ENCODE measurements at regions not wholly inside any gene's neighbourhood (a gene's known extent, or its start where the extent isn't known, plus 50 kb on each side); places are given as distances from the start of the nearest gene placed in this dataset.

DNA sequence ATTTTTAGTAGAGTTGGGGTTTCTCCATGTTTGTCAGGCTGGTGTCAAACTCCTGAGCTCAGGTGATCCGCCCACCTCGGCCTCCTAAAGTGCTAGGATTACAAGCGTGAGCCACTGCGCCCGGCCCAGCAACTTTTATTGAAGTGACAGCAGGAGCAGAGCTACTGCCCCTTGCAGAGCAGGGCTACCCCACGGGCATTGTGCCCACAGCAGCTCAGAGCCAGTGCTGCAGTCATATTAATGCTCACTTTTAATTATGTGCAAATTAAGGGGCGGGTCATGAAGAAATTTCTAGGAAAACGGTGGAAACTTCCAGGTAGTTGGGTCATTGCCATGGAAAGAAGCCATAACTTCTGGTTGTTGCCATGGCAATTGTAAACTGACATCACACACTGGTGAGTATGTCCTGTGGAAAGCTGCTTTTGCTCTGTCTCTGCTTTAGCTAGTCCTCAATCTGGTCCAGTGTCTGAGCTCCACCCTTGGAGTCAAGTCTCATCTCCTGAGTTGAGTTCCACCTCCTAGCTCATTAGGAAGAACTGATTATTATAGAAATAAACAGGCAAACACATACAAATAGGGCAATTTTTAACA lies 127.3 kb upstream of the ADGRL4 start:
- Histone ChIP-seq H3K9me3 (ENCODE audit: control insufficient read depth, low read depth, low read length) (peaks cover 4% of the 10 kb centered on the region), H3K4me1 (ENCODE audit: control insufficient read depth, low read depth, low read length) (no peaks in the 10 kb centered on the region), H3K27ac (ENCODE audit: low read length) (no peak overlapping the region), H3K4me3 (ENCODE audit: low read length) (no peak overlapping the region), H3K27me3 (ENCODE audit: control insufficient read depth, insufficient read depth, low read length) (no peaks in the 10 kb centered on the region), H3K36me3 (ENCODE audit: control insufficient read depth, low read depth, low read length) (no peaks in the 10 kb centered on the region), H3K9ac (ENCODE audit: low read length) (no peak overlapping the region)

DNA sequence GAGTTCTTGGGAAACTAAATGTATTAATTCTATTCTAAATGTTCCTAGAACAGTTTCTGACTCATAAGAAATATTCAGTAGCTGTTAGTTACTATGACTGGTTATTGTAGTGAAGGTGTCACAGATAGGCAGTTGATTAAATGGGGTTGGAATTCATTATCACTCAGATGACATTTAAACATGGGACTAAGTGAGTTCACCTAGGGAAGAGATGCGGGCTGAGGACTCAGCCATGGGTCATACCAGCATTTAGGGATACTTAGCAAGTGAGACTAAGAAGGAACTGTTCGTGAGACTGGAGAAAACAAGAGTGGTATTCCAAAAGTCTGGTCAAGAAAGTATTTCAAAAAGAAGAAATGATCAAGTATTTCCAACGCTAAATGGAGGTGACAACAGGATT lies 125.1 kb upstream of the ADGRL4 start:
- no peaks in the 10 kb centered on the region for H3K4me1 ChIP-seq (ENCODE audit: control insufficient read depth, low read depth, low read length)
- H3K9me3 ChIP-seq (ENCODE audit: control insufficient read depth, low read depth, low read length), result no peaks in the 10 kb centered on the region
- H3K9ac ChIP-seq (ENCODE audit: low read length), result no peak overlapping the region
- no peaks in the 10 kb centered on the region for H3K36me3 ChIP-seq (ENCODE audit: control insufficient read depth, low read depth, low read length)
- H3K27me3 ChIP-seq (ENCODE audit: control insufficient read depth, insufficient read depth, low read length), result no peaks in the 10 kb centered on the region
- H3K27ac ChIP-seq (ENCODE audit: low read length), result no peak overlapping the region
- H3K4me3 ChIP-seq (ENCODE audit: low read length), result no peak overlapping the region

DNA sequence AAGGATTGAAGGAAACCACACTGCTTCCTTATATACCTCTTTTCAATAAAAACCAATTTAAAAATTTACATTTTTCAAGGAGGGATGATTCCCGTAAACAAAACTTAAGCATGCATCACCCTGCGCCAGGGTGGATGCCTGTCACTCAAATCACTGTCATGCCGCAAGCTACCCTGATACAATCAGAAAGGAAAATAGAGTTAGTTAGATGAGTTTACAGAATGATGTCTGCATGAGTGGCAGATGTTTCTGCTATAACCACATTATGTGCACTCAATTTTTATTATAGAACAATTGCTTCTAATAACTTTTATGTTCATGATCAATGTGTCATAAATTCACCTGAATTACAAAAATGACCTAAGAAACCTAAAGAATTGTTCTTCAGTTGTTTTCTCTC lies 123.4 kb upstream of the ADGRL4 start:
- H3K4me1 ChIP-seq (ENCODE audit: control insufficient read depth, low read depth, low read length), result no peaks in the 10 kb centered on the region
- no peak overlapping the region for H3K4me3 ChIP-seq (ENCODE audit: low read length)
- H3K9ac ChIP-seq (ENCODE audit: low read length), result no peak overlapping the region
- H3K36me3 ChIP-seq (ENCODE audit: control insufficient read depth, low read depth, low read length), result no peaks in the 10 kb centered on the region
- no peak overlapping the region for H3K27ac ChIP-seq (ENCODE audit: low read length)
- H3K27me3 ChIP-seq (ENCODE audit: control insufficient read depth, insufficient read depth, low read length), result no peaks in the 10 kb centered on the region
- H3K9me3 ChIP-seq (ENCODE audit: control insufficient read depth, low read depth, low read length), result no peaks in the 10 kb centered on the region

DNA sequence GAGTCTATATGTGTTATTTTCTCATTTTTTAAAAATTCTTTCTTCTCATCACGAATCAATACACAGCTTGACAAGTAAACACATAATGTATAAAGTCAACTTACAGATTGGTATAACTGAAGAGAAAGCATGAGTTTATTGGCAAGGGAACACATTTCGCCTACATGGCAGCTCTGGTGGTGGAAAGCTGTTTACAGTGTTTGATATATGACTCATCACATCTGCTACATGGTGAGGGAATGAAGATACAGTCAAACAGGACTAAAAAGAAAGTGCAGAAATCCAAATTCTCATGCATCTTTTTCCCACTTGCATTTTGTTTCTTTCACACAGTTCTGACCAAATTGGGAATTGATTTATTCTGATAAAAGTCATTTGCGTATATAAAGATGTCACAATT lies 122.2 kb upstream of the ADGRL4 start:
- H3K27me3 ChIP-seq (ENCODE audit: control insufficient read depth, insufficient read depth, low read length), result no peaks in the 10 kb centered on the region
- no peak overlapping the region for H3K27ac ChIP-seq (ENCODE audit: low read length)
- H3K4me1 ChIP-seq (ENCODE audit: control insufficient read depth, low read depth, low read length), result no peaks in the 10 kb centered on the region
- H3K9me3 ChIP-seq (ENCODE audit: control insufficient read depth, low read depth, low read length), result no peaks in the 10 kb centered on the region
- no peak overlapping the region for H3K9ac ChIP-seq (ENCODE audit: low read length)
- H3K4me3 ChIP-seq (ENCODE audit: low read length), result no peak overlapping the region
- H3K36me3 ChIP-seq (ENCODE audit: control insufficient read depth, low read depth, low read length), result no peaks in the 10 kb centered on the region

DNA sequence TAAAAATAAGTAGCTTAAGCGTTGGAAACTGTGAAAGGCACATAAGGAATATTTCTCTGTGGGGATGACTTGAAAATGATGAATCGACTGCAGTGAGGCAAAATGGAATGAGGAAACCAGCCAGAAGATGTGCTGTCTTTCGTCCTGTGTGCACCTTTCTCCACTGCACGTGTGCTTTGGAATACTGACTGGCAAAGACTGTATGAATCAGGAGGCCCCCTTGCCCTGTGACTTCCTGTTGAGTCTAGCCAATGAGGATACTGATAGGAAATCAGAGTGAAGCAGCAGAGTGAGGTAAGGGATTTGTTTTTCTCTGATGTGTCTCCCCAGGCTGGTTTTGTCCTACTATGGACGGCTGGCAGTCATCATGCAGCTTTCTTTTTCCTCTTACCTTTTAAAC lies 118.2 kb upstream of the ADGRL4 start:
- no peaks in the 10 kb centered on the region for H3K36me3 ChIP-seq (ENCODE audit: control insufficient read depth, low read depth, low read length)
- H3K27me3 ChIP-seq (ENCODE audit: control insufficient read depth, insufficient read depth, low read length), result no peaks in the 10 kb centered on the region
- no peaks in the 10 kb centered on the region for H3K4me1 ChIP-seq (ENCODE audit: control insufficient read depth, low read depth, low read length)
- no peak overlapping the region for H3K9ac ChIP-seq (ENCODE audit: low read length)
- H3K4me3 ChIP-seq (ENCODE audit: low read length), result no peak overlapping the region
- H3K9me3 ChIP-seq (ENCODE audit: control insufficient read depth, low read depth, low read length), result no peaks in the 10 kb centered on the region
- H3K27ac ChIP-seq (ENCODE audit: low read length), result no peak overlapping the region

DNA sequence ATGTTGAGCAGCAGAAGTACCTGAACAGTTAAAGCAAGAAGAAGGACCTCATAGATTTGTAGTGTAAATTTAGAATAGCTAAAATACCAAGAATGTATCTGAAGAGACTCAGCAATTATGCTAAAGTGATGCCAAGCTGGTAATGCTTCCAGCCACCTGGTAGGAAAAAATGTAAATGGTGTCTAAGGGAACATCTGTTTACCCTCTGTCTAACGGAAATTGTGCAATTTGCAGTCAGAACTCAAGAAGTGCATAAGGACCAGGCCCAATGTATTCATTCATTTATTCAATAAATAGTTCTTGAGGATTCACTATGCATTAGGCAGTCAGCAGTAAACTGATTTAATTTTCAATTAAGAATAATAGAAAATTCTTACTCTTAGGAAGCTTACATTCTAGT lies 116.0 kb upstream of the ADGRL4 start:
- Histone ChIP-seq H3K36me3 (ENCODE audit: control insufficient read depth, low read depth, low read length) (no peaks in the 10 kb centered on the region), H3K27me3 (ENCODE audit: control insufficient read depth, insufficient read depth, low read length) (no peaks in the 10 kb centered on the region), H3K4me3 (ENCODE audit: low read length) (no peak overlapping the region), H3K9me3 (ENCODE audit: control insufficient read depth, low read depth, low read length) (no peaks in the 10 kb centered on the region), H3K9ac (ENCODE audit: low read length) (no peak overlapping the region), H3K4me1 (ENCODE audit: control insufficient read depth, low read depth, low read length) (no peaks in the 10 kb centered on the region), H3K27ac (ENCODE audit: low read length) (no peak overlapping the region)

DNA sequence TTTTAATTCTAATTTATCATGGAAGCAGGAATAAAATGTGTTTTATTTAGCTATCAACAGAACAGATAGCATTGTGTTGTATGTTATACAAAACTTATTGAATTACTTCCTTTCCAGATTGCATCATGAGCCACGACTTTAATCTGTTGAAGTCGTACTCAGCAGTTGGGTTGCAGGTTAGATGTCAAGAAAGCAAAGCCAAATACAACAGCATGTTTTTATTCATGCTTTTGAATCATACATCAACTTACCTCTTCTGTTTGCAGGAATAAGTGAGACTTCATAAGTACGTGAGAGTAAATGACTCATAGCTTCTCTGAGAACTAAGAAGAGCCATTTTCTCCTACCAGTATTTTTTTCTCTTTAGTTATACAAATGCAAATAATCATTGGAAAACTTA lies 110.8 kb upstream of the ADGRL4 start:
- Histone ChIP-seq H3K27ac (ENCODE audit: low read length) (no peak overlapping the region), H3K36me3 (ENCODE audit: control insufficient read depth, low read depth, low read length) (no peaks in the 10 kb centered on the region), H3K9ac (ENCODE audit: low read length) (no peak overlapping the region), H3K4me3 (ENCODE audit: low read length) (no peak overlapping the region), H3K9me3 (ENCODE audit: control insufficient read depth, low read depth, low read length) (no peaks in the 10 kb centered on the region), H3K4me1 (ENCODE audit: control insufficient read depth, low read depth, low read length) (no peaks in the 10 kb centered on the region), H3K27me3 (ENCODE audit: control insufficient read depth, insufficient read depth, low read length) (no peaks in the 10 kb centered on the region)

- no peaks in the 10 kb centered on the region for H3K27me3 ChIP-seq (ENCODE audit: control insufficient read depth, insufficient read depth, low read length)
- no peaks in the 10 kb centered on the region for H3K9me3 ChIP-seq (ENCODE audit: control insufficient read depth, low read depth, low read length)
- H3K4me1 ChIP-seq (ENCODE audit: control insufficient read depth, low read depth, low read length), result no peaks in the 10 kb centered on the region
- H3K9ac ChIP-seq (ENCODE audit: low read length), result no peak overlapping the region
- no peak overlapping the region for H3K27ac ChIP-seq (ENCODE audit: low read length)
- H3K4me3 ChIP-seq (ENCODE audit: low read length), result no peak overlapping the region
- H3K36me3 ChIP-seq (ENCODE audit: control insufficient read depth, low read depth, low read length), result no peaks in the 10 kb centered on the region
Measured at GRCh38 chr1:79113836-79114235, 107.3 kb upstream of the ADGRL4 start.

GRCh38 chr1:79110749-79111148 lies 104.2 kb upstream of the ADGRL4 start:
- Histone ChIP-seq H3K36me3 (ENCODE audit: control insufficient read depth, low read depth, low read length) (no peaks in the 10 kb centered on the region), H3K4me1 (ENCODE audit: control insufficient read depth, low read depth, low read length) (no peaks in the 10 kb centered on the region), H3K27me3 (ENCODE audit: control insufficient read depth, insufficient read depth, low read length) (no peaks in the 10 kb centered on the region), H3K9me3 (ENCODE audit: control insufficient read depth, low read depth, low read length) (no peaks in the 10 kb centered on the region), H3K27ac (ENCODE audit: low read length) (no peak overlapping the region), H3K4me3 (ENCODE audit: low read length) (no peak overlapping the region), H3K9ac (ENCODE audit: low read length) (no peak overlapping the region)

GRCh38 chr1:79109445-79109844 lies 102.9 kb upstream of the ADGRL4 start:
- Histone ChIP-seq H3K4me1 (ENCODE audit: control insufficient read depth, low read depth, low read length) (no peaks in the 10 kb centered on the region), H3K27ac (ENCODE audit: low read length) (no peak overlapping the region), H3K9me3 (ENCODE audit: control insufficient read depth, low read depth, low read length) (no peaks in the 10 kb centered on the region), H3K4me3 (ENCODE audit: low read length) (no peak overlapping the region), H3K36me3 (ENCODE audit: control insufficient read depth, low read depth, low read length) (no peaks in the 10 kb centered on the region), H3K27me3 (ENCODE audit: control insufficient read depth, insufficient read depth, low read length) (no peaks in the 10 kb centered on the region), H3K9ac (ENCODE audit: low read length) (no peak overlapping the region)

DNA sequence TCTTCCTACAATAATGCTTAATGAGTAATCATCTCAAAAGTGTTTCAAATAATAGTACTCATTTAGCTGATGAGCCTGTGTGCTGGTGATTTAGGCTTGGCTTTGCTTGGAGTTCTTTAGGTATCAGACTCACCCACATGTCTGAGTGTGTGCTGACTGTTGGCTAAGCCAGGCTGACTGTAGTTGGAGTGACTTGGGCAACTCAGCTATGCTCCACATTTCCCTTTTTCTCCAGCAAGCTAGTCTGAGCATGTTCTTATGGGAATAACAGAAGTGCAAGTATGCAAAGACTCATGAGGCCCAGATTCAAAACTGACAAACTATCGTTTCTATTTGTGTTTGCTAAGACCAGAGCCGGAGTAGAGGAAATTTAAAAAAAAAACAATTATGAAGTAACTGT lies 99.0 kb upstream of the ADGRL4 start:
- H3K27me3 ChIP-seq (ENCODE audit: control insufficient read depth, insufficient read depth, low read length), result no peaks in the 10 kb centered on the region
- no peak overlapping the region for H3K4me3 ChIP-seq (ENCODE audit: low read length)
- H3K9me3 ChIP-seq (ENCODE audit: control insufficient read depth, low read depth, low read length), result no peaks in the 10 kb centered on the region
- no peaks in the 10 kb centered on the region for H3K4me1 ChIP-seq (ENCODE audit: control insufficient read depth, low read depth, low read length)
- no peak overlapping the region for H3K9ac ChIP-seq (ENCODE audit: low read length)
- H3K27ac ChIP-seq (ENCODE audit: low read length), result no peak overlapping the region
- no peaks in the 10 kb centered on the region for H3K36me3 ChIP-seq (ENCODE audit: control insufficient read depth, low read depth, low read length)

- Histone ChIP-seq H3K9ac (ENCODE audit: low read length) (no peak overlapping the region), H3K27me3 (ENCODE audit: control insufficient read depth, insufficient read depth, low read length) (no peaks in the 10 kb centered on the region), H3K4me3 (ENCODE audit: low read length) (no peak overlapping the region), H3K9me3 (ENCODE audit: control insufficient read depth, low read depth, low read length) (no peaks in the 10 kb centered on the region), H3K4me1 (ENCODE audit: control insufficient read depth, low read depth, low read length) (no peaks in the 10 kb centered on the region), H3K27ac (ENCODE audit: low read length) (no peak overlapping the region), H3K36me3 (ENCODE audit: control insufficient read depth, low read depth, low read length) (no peaks in the 10 kb centered on the region)
Measured at GRCh38 chr1:79104617-79105016, 98.1 kb upstream of the ADGRL4 start.

Measured in iPS-18a (cell line).